Gastrocnemius medialis (tissue), 4 donors: ENCODE measurements at regions not wholly inside any gene's neighbourhood (a gene's known extent, or its start where the extent isn't known, plus 50 kb on each side); places are given as distances from the start of the nearest gene placed in this dataset.

ENCODE experiments used
- POLR2A ChIP-seq, 2 donors: fragments of 450-650 bp; IDR thresholded peaks; one replicate each; pipeline ENCODE4 v1.6.1; 2017; ENCODE audit warnings: antibody characterized with exemption in 2 of 2, mild to moderate bottlenecking in 2 of 2, moderate library complexity in 2 of 2
- TF ChIP-seq, protein P1 (sequence below), 5 experiments: fragments of 450-650 bp in 3 of 5; fragments of 200-600 bp in 2 of 5; sonication (generic) in 2 of 5; IDR thresholded peaks in 4 of 5; conservative IDR thresholded peaks in 1 of 5; 1 replicate in 4 of 5; 2 replicates in 1 of 5; pipeline ENCODE4 v1.5.1; 2016 to 2019; ENCODE audit warnings: antibody characterized with exemption in 5 of 5, mild to moderate bottlenecking in 3 of 5, moderate library complexity in 3 of 5

GRCh38 chr3:162175878-162176277 is 679.3 kb downstream of the OTOL1 start:
- TF ChIP-seq, protein P1, sequence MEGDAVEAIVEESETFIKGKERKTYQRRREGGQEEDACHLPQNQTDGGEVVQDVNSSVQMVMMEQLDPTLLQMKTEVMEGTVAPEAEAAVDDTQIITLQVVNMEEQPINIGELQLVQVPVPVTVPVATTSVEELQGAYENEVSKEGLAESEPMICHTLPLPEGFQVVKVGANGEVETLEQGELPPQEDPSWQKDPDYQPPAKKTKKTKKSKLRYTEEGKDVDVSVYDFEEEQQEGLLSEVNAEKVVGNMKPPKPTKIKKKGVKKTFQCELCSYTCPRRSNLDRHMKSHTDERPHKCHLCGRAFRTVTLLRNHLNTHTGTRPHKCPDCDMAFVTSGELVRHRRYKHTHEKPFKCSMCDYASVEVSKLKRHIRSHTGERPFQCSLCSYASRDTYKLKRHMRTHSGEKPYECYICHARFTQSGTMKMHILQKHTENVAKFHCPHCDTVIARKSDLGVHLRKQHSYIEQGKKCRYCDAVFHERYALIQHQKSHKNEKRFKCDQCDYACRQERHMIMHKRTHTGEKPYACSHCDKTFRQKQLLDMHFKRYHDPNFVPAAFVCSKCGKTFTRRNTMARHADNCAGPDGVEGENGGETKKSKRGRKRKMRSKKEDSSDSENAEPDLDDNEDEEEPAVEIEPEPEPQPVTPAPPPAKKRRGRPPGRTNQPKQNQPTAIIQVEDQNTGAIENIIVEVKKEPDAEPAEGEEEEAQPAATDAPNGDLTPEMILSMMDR (IDR thresholded peaks at IDR 0.05 in 4 of 5, conservative IDR thresholded peaks at IDR 0.05 in 1 of 5) = no peak
- TF ChIP-seq POLR2A (IDR thresholded peaks at IDR 0.05) = no peak
